A673 (cell line): ENCODE measurements at regions not wholly inside any gene's neighbourhood (a gene's known extent, or its start where the extent isn't known, plus 50 kb on each side); places are given as distances from the start of the nearest gene placed in this dataset.

Source experiments
- BruUV-seq: library from RNA; stranded (reverse); fragments of 400-500 nt; replicated peaks from 2 replicates; lab custom pipeline; 2021; lab: Mats Ljungman, UMichigan
- CTCF ChIA-PET: fragments of 300-600 bp; sonication (Branson Sonifier 250); formaldehyde crosslinking; loops from one replicate; lab custom pipeline; 2022; ENCODE audit warnings: antibody characterized with exemption; lab: Charles Lee
- POLR2A ChIA-PET: fragments of 300-600 bp; sonication (Branson Sonifier 250); formaldehyde crosslinking; loops from one replicate; lab custom pipeline; 2022; ENCODE audit warnings: antibody characterized with exemption; ENCODE audit not compliant: low non-redundant PET; lab: Charles Lee
- DNase-seq: peaks from one replicate; pipeline ENCODE4 v3.0.0-alpha.2; 2015; ENCODE audit warnings: low spot score
- H3K27ac ChIP-seq: fragments of 200-600 bp; sonication (generic); 2 replicates; pipeline ENCODE4 v1.5.1; 2016; ENCODE audit warnings: mixed run types, low read depth, mild to moderate bottlenecking, mixed read lengths, antibody characterized with exemption, low read length; ENCODE audit not compliant: poor library complexity, severe bottlenecking
- H3K27me3 ChIP-seq: fragments of 200-600 bp; sonication (generic); replicated peaks from 2 replicates; pipeline ENCODE4 v1.6.1; 2017; ENCODE audit warnings: mixed run types, low read depth, mild to moderate bottlenecking, mixed read lengths, antibody characterized with exemption, low read length; ENCODE audit not compliant: insufficient read depth, poor library complexity
- H3K36me3 ChIP-seq: fragments of 200-600 bp; sonication (generic); 2 replicates; pipeline ENCODE4 v1.6.1; 2016; ENCODE audit warnings: mixed run types, mild to moderate bottlenecking, mixed read lengths, antibody characterized with exemption, low read length; ENCODE audit not compliant: insufficient read depth, poor library complexity, severe bottlenecking
- H3K4me1 ChIP-seq: fragments of 200-600 bp; sonication (generic); 2 replicates; pipeline ENCODE4 v1.6.1; 2017; ENCODE audit warnings: mixed run types, mild to moderate bottlenecking, mixed read lengths, antibody characterized with exemption, low read length; ENCODE audit not compliant: insufficient read depth, poor library complexity, severe bottlenecking
- H3K4me3 ChIP-seq: fragments of 200-600 bp; sonication (generic); 2 replicates; pipeline ENCODE4 v1.5.1; 2016; ENCODE audit warnings: low read depth, mixed run types, mild to moderate bottlenecking, mixed read lengths, low read length; ENCODE audit not compliant: poor library complexity, severe bottlenecking
- H3K9me3 ChIP-seq: fragments of 200-600 bp; sonication (generic); 2 replicates; pipeline ENCODE4 v1.6.1; 2016; ENCODE audit warnings: mixed run types, low read depth, mild to moderate bottlenecking, mixed read lengths, antibody characterized with exemption, low read length; ENCODE audit not compliant: poor library complexity, severe bottlenecking
- CTCF ChIP-seq: fragments of 300-800, 200-600 bp; sonication (generic); conservative IDR thresholded peaks from 2 replicates; pipeline ENCODE4 v1.5.1; 2017; ENCODE audit warnings: low read depth, mild to moderate bottlenecking, antibody characterized with exemption, low read length, moderate library complexity, mixed read lengths
- EZH2 ChIP-seq: fragments of 200-600 bp; sonication (generic); IDR thresholded peaks from 2 replicates; pipeline ENCODE4 v1.6.1; 2017; ENCODE audit warnings: borderline replicate concordance, low read depth, mild to moderate bottlenecking, mixed read lengths, antibody characterized with exemption, low read length; ENCODE audit not compliant: poor library complexity, severe bottlenecking
- intact Hi-C: fragments of 100-400 bp; cut with micrococcal nuclease; formaldehyde crosslinking; loops from one replicate; pipeline ENCODE4 v1.10.0; 2022; ENCODE audit not compliant: unreplicated experiment

- Histone ChIP-seq H3K27ac (no peak overlapping the region), H3K27me3 (no peaks in the 10 kb centered on the region), H3K4me1 (no peaks in the 10 kb centered on the region), H3K36me3 (no peaks in the 10 kb centered on the region), H3K4me3 (no peak overlapping the region), H3K9me3 (no peaks in the 10 kb centered on the region)
- intact Hi-C loops: no loop called here
- BruUV-seq: no TSS peak
- CTCF ChIA-PET: no interaction called here
- no peak for DNase-seq
- no peak for TF ChIP-seq EZH2
- no peak for TF ChIP-seq CTCF
- POLR2A ChIA-PET: no interaction called here
Measured at GRCh38 chr5:68114378-68115040, 101.0 kb upstream of the PIK3R1 start.

GRCh38 chr5:68112658-68113057 lies 102.9 kb upstream of the PIK3R1 start:
- Histone ChIP-seq H3K36me3 (no peaks in the 10 kb centered on the region), H3K9me3 (no peaks in the 10 kb centered on the region), H3K27ac (no peak overlapping the region), H3K4me3 (no peak overlapping the region), H3K4me1 (no peaks in the 10 kb centered on the region), H3K27me3 (no peaks in the 10 kb centered on the region)
- no peak for TF ChIP-seq CTCF
- TF ChIP-seq EZH2: no peak
- ChIA-PET CTCF (no interaction called here), POLR2A (no interaction called here)
- DNase-seq: no peak
- intact Hi-C loops: no loop called here
- no TSS peak for BruUV-seq

- Histone ChIP-seq H3K9me3 (no peaks in the 10 kb centered on the region), H3K27me3 (no peaks in the 10 kb centered on the region), H3K4me3 (no peak overlapping the region), H3K36me3 (no peaks in the 10 kb centered on the region), H3K4me1 (no peaks in the 10 kb centered on the region), H3K27ac (no peak overlapping the region)
- intact Hi-C loops: no loop called here
- CTCF ChIA-PET: no interaction called here
- no peak for TF ChIP-seq CTCF
- TF ChIP-seq EZH2: no peak
- no peak for DNase-seq
- POLR2A ChIA-PET: no interaction called here
- no TSS peak for BruUV-seq
Measured at GRCh38 chr5:68110894-68111293, 104.7 kb upstream of the PIK3R1 start.
